HG02610 (cell line): ENCODE measurements at regions not wholly inside any gene's neighbourhood (a gene's known extent, or its start where the extent isn't known, plus 50 kb on each side); places are given as distances from the start of the nearest gene placed in this dataset.
A peak's percentile ranks its signal among the peaks of the same experiment; 100 is the strongest.

Source experiments
- ATAC-seq: cut with Tn5 transposase; IDR thresholded peaks from one replicate; pipeline ENCODE4 v1.9.1; 2021; ENCODE audit warnings: mild to moderate bottlenecking, moderate library complexity; ENCODE audit not compliant: unreplicated experiment

GRCh38 chr14:35456261-35456660, 51.7 kb upstream of the NFKBIA start:
- no peak for ATAC-seq

GRCh38 chr14:35458442-35458841, 53.9 kb upstream of the NFKBIA start:
- no peak for ATAC-seq

GRCh38 chr14:35459776-35460175, 55.2 kb upstream of the NFKBIA start:
- no peak for ATAC-seq

GRCh38 chr14:35470755-35471154, 63.2 kb upstream of the INSM2 start:
- ATAC-seq = no peak

DNA sequence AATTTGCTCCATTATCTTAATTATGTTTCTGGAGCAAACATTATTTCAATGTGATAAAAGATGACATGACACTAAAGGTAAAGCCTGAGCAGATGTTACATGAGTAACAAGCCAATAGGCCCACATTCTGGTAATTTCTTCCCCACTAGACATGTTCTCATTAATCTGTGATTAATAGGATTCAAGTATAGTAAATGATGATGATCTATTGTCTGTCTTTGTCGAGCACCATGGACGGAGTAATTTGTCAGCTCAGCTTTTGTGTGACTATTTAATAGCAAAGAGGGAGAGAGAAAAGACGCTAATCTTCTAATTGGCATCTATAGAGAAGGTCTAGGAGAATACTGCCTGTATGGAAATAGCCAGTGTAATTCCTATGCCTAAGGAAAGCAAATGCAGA, 62.2 kb upstream of the INSM2 start:
- no peak for ATAC-seq

DNA sequence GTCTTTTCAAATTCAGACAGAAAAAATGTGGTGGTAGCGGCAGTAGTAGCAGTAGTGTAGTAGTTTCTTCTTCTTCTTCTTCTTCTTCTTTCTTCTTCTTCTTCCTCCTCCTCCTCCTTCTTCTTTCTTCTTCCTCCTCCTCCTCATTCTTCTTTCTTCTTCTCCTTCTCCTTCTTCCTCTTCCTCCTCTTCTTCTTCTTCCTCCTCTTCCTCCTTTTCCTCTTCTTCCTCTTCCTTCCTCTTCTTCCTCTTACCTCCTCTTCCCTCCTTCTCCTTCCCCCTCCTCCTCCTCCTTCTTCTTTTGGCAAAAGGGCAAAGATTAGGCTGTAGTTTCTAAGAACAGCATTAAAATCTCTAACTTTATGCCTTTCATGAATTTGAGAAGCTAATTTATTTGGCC, 59.6 kb upstream of the INSM2 start:
- no peak for ATAC-seq

DNA sequence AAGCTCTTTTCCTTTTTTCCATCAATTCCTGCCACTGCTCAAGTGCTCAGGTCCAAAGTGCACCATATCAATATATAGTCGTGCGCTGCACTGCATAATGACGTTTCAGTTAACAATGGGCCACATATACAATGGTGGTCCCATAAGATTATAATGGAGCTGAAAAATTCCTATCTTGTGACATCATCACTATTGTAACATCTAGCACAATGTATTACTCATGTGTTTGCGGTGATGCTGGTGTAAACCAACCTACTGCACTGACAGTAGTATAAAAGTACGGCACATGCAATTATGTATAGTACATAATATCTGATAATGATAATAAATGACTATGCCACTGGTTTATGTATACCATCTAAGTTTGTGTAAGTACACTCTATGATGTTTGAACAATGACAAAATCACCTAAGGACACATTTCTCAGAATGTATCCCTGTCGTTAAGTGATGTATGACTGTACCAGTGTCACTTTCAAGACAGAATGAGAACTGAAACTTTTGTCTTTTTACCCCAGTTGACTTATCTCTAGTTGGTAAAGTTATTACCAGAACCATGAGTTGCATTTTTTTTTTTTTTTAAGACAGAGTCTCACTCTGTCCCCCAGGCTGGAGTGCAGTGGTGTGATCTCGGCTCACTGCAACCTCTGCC, 53.7 kb upstream of the INSM2 start:
- peak; percentile 94 for ATAC-seq

- no peak for ATAC-seq
These were observed 50.9 kb upstream of the INSM2 start for GRCh38 chr14:35482994-35483515.
